BLaER1 (cell line): ENCODE measurements at regions not wholly inside any gene's neighbourhood (a gene's known extent, or its start where the extent isn't known, plus 50 kb on each side); places are given as distances from the start of the nearest gene placed in this dataset.

Experiments
- H3K27ac ChIP-seq: shearing (Covaris generic); formaldehyde crosslinking; 2 replicates; pipeline ENCODE4 v1.8.1; 2022
- H3K27me3 ChIP-seq: shearing (Covaris generic); formaldehyde crosslinking; 2 replicates; pipeline ENCODE4 v1.8.1; 2022
- H3K36me3 ChIP-seq: shearing (Covaris generic); formaldehyde crosslinking; 2 replicates; pipeline ENCODE4 v1.8.1; 2022
- H3K4me1 ChIP-seq: shearing (Covaris generic); formaldehyde crosslinking; 2 replicates; pipeline ENCODE4 v1.8.1; 2022
- H3K4me2 ChIP-seq: shearing (Covaris generic); formaldehyde crosslinking; 2 replicates; pipeline ENCODE4 v1.8.1; 2022
- H3K4me3 ChIP-seq: shearing (Covaris generic); formaldehyde crosslinking; 2 replicates; pipeline ENCODE4 v1.8.1; 2022
- H3K9ac ChIP-seq: shearing (Covaris generic); formaldehyde crosslinking; 2 replicates; pipeline ENCODE4 v1.8.1; 2022
- H3K9me3 ChIP-seq: shearing (Covaris generic); formaldehyde crosslinking; 2 replicates; pipeline ENCODE4 v1.8.1; 2022
- H4K20me1 ChIP-seq: shearing (Covaris generic); formaldehyde crosslinking; 2 replicates; pipeline ENCODE4 v1.8.1; 2022
- Cebpa-rat ChIP-seq: shearing (Covaris generic); IDR thresholded peaks from 2 replicates; pipeline ENCODE4 v1.8.1; 2022

GRCh38 chr11:100575860-100576717 lies 111.0 kb upstream of the ARHGAP42 start:
- Histone ChIP-seq H3K27ac (no peak overlapping the region), H3K9me3 (no peaks in the 10 kb centered on the region), H3K9ac (no peak overlapping the region), H3K36me3 (no peaks in the 10 kb centered on the region), H3K4me1 (peaks cover under 1% of the 10 kb centered on the region), H3K4me3 (no peak overlapping the region), H4K20me1 (no peaks in the 10 kb centered on the region), H3K27me3 (no peaks in the 10 kb centered on the region), H3K4me2 (no peak overlapping the region)
- no peak for TF ChIP-seq Cebpa-rat

GRCh38 chr11:100576718-100577021 lies 110.4 kb upstream of the ARHGAP42 start:
- Histone ChIP-seq H3K4me2 (no peak overlapping the region), H3K36me3 (no peaks in the 10 kb centered on the region)
- no peak for TF ChIP-seq Cebpa-rat

GRCh38 chr11:100578831-100579311 lies 108.2 kb upstream of the ARHGAP42 start:
- Histone ChIP-seq H3K9me3 (no peaks in the 10 kb centered on the region), H3K27ac (no peak overlapping the region), H4K20me1 (no peaks in the 10 kb centered on the region), H3K36me3 (no peaks in the 10 kb centered on the region), H3K4me2 (no peak overlapping the region), H3K4me1 (peaks cover 7% of the 10 kb centered on the region), H3K9ac (no peak overlapping the region), H3K27me3 (no peaks in the 10 kb centered on the region), H3K4me3 (no peak overlapping the region)
- TF ChIP-seq Cebpa-rat = no peak

More at GRCh38 chr11:100576718-100577021, 110.4 kb upstream of the ARHGAP42 start:
- Histone ChIP-seq H3K4me1 (peaks cover 7% of the 10 kb centered on the region), H3K9ac (no peak overlapping the region), H4K20me1 (no peaks in the 10 kb centered on the region), H3K27ac (no peak overlapping the region), H3K9me3 (no peaks in the 10 kb centered on the region), H3K27me3 (no peaks in the 10 kb centered on the region), H3K4me3 (no peak overlapping the region)

- Histone ChIP-seq H3K27ac (no peak overlapping the region), H3K9ac (no peak overlapping the region), H3K27me3 (no peaks in the 10 kb centered on the region), H3K9me3 (no peaks in the 10 kb centered on the region), H3K4me1 (peaks cover 7% of the 10 kb centered on the region), H3K36me3 (no peaks in the 10 kb centered on the region), H3K4me2 (peak overlapping the region; percentile 35), H4K20me1 (no peaks in the 10 kb centered on the region), H3K4me3 (no peak overlapping the region)
- TF ChIP-seq Cebpa-rat = no peak
Measured at GRCh38 chr11:100581318-100581717, 105.8 kb upstream of the ARHGAP42 start.

GRCh38 chr11:100584201-100584985 lies 102.7 kb upstream of the ARHGAP42 start:
- TF ChIP-seq Cebpa-rat = no peak
- no peak overlapping the region for H3K9ac ChIP-seq
- H3K36me3 ChIP-seq = no peaks in the 10 kb centered on the region

GRCh38 chr11:100585728-100586127 lies 101.4 kb upstream of the ARHGAP42 start:
- Histone ChIP-seq H4K20me1 (no peaks in the 10 kb centered on the region), H3K36me3 (no peaks in the 10 kb centered on the region), H3K27me3 (no peaks in the 10 kb centered on the region), H3K9ac (no peak overlapping the region), H3K4me3 (no peak overlapping the region), H3K9me3 (no peaks in the 10 kb centered on the region), H3K4me2 (no peak overlapping the region), H3K4me1 (peaks cover 7% of the 10 kb centered on the region), H3K27ac (no peak overlapping the region)
- TF ChIP-seq Cebpa-rat = no peak

More at GRCh38 chr11:100584201-100584985, 102.7 kb upstream of the ARHGAP42 start:
- no peaks in the 10 kb centered on the region for H4K20me1 ChIP-seq
- H3K9me3 ChIP-seq = no peaks in the 10 kb centered on the region
- no peaks in the 10 kb centered on the region for H3K27me3 ChIP-seq
- no peak overlapping the region for H3K27ac ChIP-seq
- no peak overlapping the region for H3K4me3 ChIP-seq
- peaks cover 7% of the 10 kb centered on the region for H3K4me1 ChIP-seq
- H3K4me2 ChIP-seq = no peak overlapping the region

- Histone ChIP-seq H3K9me3 (no peaks in the 10 kb centered on the region), H3K36me3 (no peaks in the 10 kb centered on the region), H3K9ac (no peak overlapping the region), H3K27me3 (no peaks in the 10 kb centered on the region), H3K4me2 (no peak overlapping the region), H3K4me1 (peaks cover 2% of the 10 kb centered on the region), H4K20me1 (no peaks in the 10 kb centered on the region), H3K27ac (no peak overlapping the region), H3K4me3 (no peak overlapping the region)
- no peak for TF ChIP-seq Cebpa-rat
Measured at GRCh38 chr11:100586361-100587101, 100.6 kb upstream of the ARHGAP42 start.

- no peak for TF ChIP-seq Cebpa-rat
- H3K9ac ChIP-seq = no peak overlapping the region
- no peaks in the 10 kb centered on the region for H3K27me3 ChIP-seq
- H3K9me3 ChIP-seq = no peaks in the 10 kb centered on the region
- H3K4me2 ChIP-seq = no peak overlapping the region
- no peak overlapping the region for H3K4me3 ChIP-seq
- no peaks in the 10 kb centered on the region for H3K36me3 ChIP-seq
- no peaks in the 10 kb centered on the region for H4K20me1 ChIP-seq
- H3K4me1 ChIP-seq = no peaks in the 10 kb centered on the region
- no peak overlapping the region for H3K27ac ChIP-seq
Measured at GRCh38 chr11:100592619-100593260, 94.3 kb upstream of the ARHGAP42 start.

GRCh38 chr11:100593291-100593690 lies 93.8 kb upstream of the ARHGAP42 start:
- H3K4me2 ChIP-seq = no peak overlapping the region
- H3K9ac ChIP-seq = no peak overlapping the region
- no peak for TF ChIP-seq Cebpa-rat
- no peak overlapping the region for H3K4me3 ChIP-seq
- H3K4me1 ChIP-seq = no peaks in the 10 kb centered on the region
- H3K27me3 ChIP-seq = no peaks in the 10 kb centered on the region
- no peaks in the 10 kb centered on the region for H4K20me1 ChIP-seq
- H3K9me3 ChIP-seq = no peaks in the 10 kb centered on the region
- H3K36me3 ChIP-seq = no peaks in the 10 kb centered on the region
- no peak overlapping the region for H3K27ac ChIP-seq
